Osteocyte (in vitro differentiated cells): ENCODE measurements at regions not wholly inside any gene's neighbourhood (a gene's known extent, or its start where the extent isn't known, plus 50 kb on each side); places are given as distances from the start of the nearest gene placed in this dataset.

ENCODE experiments used
- DNase-seq: peaks from one replicate; pipeline ENCODE4 v3.0.0; 2021; ENCODE audit warnings: mixed read lengths; ENCODE audit not compliant: unreplicated experiment; ENCODE audit errors: extremely low spot score
- H3K27ac Mint-ChIP-seq: one replicate; pipeline ENCODE4 v1.8.0; 2021; ENCODE audit warnings: mild to moderate bottlenecking, mixed read lengths; ENCODE audit not compliant: unreplicated experiment
- H3K27me3 Mint-ChIP-seq: one replicate; pipeline ENCODE4 v1.8.0; 2021; ENCODE audit warnings: mixed read lengths; ENCODE audit not compliant: unreplicated experiment
- H3K36me3 Mint-ChIP-seq: one replicate; pipeline ENCODE4 v1.8.0; 2021; ENCODE audit warnings: mixed read lengths; ENCODE audit not compliant: unreplicated experiment
- H3K4me1 Mint-ChIP-seq: one replicate; pipeline ENCODE4 v1.8.0; 2021; ENCODE audit warnings: mixed read lengths; ENCODE audit not compliant: unreplicated experiment
- H3K4me3 Mint-ChIP-seq: one replicate; pipeline ENCODE4 v1.8.0; 2021; ENCODE audit warnings: mild to moderate bottlenecking, moderate library complexity, mixed read lengths; ENCODE audit not compliant: unreplicated experiment
- H3K9me3 Mint-ChIP-seq: one replicate; pipeline ENCODE4 v1.8.0; 2021; ENCODE audit warnings: mixed read lengths; ENCODE audit not compliant: unreplicated experiment
- TF ChIP-seq, protein P1 (sequence below): fragments of 200-600 bp; sonication (generic); IDR thresholded peaks from 2 replicates; pipeline ENCODE4 v1.5.0; 2021; ENCODE audit warnings: antibody characterized with exemption, mild to moderate bottlenecking, moderate library complexity

DNA sequence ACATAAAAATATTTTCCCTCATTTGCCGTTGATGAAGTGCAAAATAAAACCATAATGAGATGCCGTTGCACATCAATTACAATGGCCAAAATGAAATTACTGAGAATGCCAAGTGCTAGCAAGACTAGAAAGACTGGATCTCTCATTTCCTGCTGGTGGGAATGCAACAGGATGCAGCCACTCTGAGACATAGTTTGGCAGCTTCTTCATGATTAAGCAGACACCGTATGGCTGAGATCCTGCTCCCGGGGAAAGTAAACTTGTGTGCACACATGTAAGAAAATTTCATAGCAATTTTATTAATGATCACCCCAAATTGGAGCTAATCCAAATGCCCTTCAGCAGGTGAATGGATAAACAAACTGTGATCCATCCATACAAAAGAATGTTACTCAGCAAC, 1013.2 kb downstream of the TBC1D22A start:
- peaks cover 16% of the 10 kb centered on the region for H3K9me3 Mint-ChIP-seq
- no peaks in the 10 kb centered on the region for H3K4me1 Mint-ChIP-seq
- H3K36me3 Mint-ChIP-seq, result no peaks in the 10 kb centered on the region
- H3K27me3 Mint-ChIP-seq, result no peaks in the 10 kb centered on the region
- no peak for DNase-seq
- no peak overlapping the region for H3K27ac Mint-ChIP-seq
- H3K4me3 Mint-ChIP-seq, result no peak overlapping the region
- TF ChIP-seq, protein P1, sequence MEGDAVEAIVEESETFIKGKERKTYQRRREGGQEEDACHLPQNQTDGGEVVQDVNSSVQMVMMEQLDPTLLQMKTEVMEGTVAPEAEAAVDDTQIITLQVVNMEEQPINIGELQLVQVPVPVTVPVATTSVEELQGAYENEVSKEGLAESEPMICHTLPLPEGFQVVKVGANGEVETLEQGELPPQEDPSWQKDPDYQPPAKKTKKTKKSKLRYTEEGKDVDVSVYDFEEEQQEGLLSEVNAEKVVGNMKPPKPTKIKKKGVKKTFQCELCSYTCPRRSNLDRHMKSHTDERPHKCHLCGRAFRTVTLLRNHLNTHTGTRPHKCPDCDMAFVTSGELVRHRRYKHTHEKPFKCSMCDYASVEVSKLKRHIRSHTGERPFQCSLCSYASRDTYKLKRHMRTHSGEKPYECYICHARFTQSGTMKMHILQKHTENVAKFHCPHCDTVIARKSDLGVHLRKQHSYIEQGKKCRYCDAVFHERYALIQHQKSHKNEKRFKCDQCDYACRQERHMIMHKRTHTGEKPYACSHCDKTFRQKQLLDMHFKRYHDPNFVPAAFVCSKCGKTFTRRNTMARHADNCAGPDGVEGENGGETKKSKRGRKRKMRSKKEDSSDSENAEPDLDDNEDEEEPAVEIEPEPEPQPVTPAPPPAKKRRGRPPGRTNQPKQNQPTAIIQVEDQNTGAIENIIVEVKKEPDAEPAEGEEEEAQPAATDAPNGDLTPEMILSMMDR, result no peak

DNA sequence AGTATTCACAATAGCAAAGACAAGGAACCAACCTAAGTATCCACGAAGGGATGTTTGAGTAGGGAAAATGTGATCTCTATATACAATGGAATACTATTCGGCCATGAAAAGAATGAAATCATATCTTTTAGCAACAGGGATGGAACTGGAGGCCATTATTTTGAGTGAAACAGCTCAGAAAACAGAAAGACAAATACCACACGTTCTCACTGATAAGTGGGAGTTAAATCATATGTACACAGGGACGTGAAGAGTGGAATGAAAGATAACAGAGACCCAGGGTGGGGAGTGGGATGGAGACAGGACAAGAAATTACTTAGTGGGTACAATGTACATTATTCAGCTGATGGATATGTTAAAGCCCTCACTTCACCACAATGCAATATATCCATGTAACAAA, 1012.7 kb downstream of the TBC1D22A start:
- Mint-ChIP-seq H3K9me3 (peaks cover 16% of the 10 kb centered on the region), H3K27ac (no peak overlapping the region), H3K27me3 (no peaks in the 10 kb centered on the region), H3K4me1 (no peaks in the 10 kb centered on the region), H3K4me3 (no peak overlapping the region), H3K36me3 (no peaks in the 10 kb centered on the region)
- no peak for DNase-seq
- TF ChIP-seq, protein P1, result no peak

DNA sequence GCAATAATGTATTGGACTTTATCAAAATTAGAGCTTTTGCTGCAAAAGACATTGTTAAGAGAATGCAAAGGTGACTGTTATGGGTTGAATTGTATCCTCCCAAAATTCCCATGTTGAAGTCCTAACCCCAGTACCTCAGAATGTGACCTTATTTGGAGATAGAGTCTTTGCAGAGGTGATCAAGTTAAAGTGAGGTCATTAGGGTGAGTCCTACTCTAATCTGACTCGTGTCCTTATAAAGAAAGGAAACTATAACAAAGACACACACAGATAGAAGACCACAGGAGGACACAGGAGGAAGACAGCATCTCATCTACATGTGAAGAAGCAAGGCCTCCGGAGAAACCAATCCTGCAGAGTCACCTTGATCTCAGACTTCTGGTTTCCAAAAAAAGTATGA, 1011.2 kb downstream of the TBC1D22A start:
- H3K4me3 Mint-ChIP-seq, result no peak overlapping the region
- H3K9me3 Mint-ChIP-seq, result peaks cover 7% of the 10 kb centered on the region
- H3K27ac Mint-ChIP-seq, result no peak overlapping the region
- DNase-seq, result no peak
- H3K4me1 Mint-ChIP-seq, result no peaks in the 10 kb centered on the region
- no peaks in the 10 kb centered on the region for H3K36me3 Mint-ChIP-seq
- TF ChIP-seq, protein P1, result no peak
- no peaks in the 10 kb centered on the region for H3K27me3 Mint-ChIP-seq

DNA sequence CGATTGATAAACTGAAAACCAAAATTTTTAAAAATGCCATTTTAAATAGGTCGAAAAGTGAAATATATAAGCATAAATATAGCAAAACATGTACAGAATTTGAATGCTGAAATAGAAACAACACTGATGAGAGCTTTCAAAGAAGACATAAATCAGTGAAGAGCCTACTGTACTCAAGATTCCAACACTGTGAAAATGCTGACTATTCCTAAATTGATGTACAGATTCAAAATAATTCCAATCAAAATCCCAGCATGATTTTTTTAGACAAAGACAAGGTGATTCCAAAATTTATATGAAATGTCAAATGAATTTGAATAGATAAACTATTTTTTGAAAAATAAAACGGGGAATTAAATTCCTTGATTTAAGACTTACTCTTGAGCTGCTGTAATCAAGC, 1010.4 kb downstream of the TBC1D22A start:
- Mint-ChIP-seq H3K27ac (no peak overlapping the region), H3K4me3 (no peak overlapping the region), H3K27me3 (no peaks in the 10 kb centered on the region), H3K4me1 (no peaks in the 10 kb centered on the region), H3K9me3 (peaks cover 7% of the 10 kb centered on the region), H3K36me3 (no peaks in the 10 kb centered on the region)
- TF ChIP-seq, protein P1, result no peak
- no peak for DNase-seq

DNA sequence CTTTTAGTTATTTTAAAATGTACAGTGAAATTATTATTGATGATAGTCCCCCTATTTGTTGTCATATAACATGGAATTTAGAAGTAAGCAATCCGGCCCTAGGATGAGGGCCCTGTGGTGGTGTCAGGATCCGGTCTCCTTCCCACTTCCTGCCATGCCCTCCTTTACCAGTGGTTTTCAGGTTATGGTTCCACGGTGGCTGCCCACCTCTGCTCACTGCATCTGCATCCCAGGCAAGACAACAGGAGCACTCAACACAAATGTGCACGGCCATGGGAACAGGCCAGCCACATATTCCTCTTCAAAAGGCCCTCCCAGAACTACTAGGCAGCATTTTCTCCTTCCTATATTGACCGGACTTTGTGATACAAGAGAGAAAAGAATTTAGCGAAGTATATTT, 1007.2 kb downstream of the TBC1D22A start:
- H3K27ac Mint-ChIP-seq, result no peak overlapping the region
- peaks cover 10% of the 10 kb centered on the region for H3K9me3 Mint-ChIP-seq
- H3K4me3 Mint-ChIP-seq, result no peak overlapping the region
- H3K36me3 Mint-ChIP-seq, result no peaks in the 10 kb centered on the region
- H3K27me3 Mint-ChIP-seq, result no peaks in the 10 kb centered on the region
- no peak for DNase-seq
- no peaks in the 10 kb centered on the region for H3K4me1 Mint-ChIP-seq
- TF ChIP-seq, protein P1, result no peak
